ENCODE measurements at regions not wholly inside any gene's neighbourhood (a gene's known extent, or its start where the extent isn't known, plus 50 kb on each side); places are given as distances from the start of the nearest gene placed in this dataset.
A peak's percentile ranks its signal among the peaks of the same experiment; 100 is the strongest.

- DNase-seq (ENCODE audit: insufficient read length, low spot score): no peak
- FAIRE-seq: no peak
- TF ChIP-seq POLR2A (IDR thresholded peaks at IDR 0.05; ENCODE audit: low read depth, low read length) (no peak), POU2F2 (IDR thresholded peaks at IDR 0.05; ENCODE audit: low read depth, low read length) (no peak), TAF1 (IDR thresholded peaks at IDR 0.05; ENCODE audit: low read depth, low read length) (no peak), PAX5 (IDR thresholded peaks at IDR 0.05; ENCODE audit: insufficient read depth, low read length, severe bottlenecking) (no peak), SPI1 (IDR thresholded peaks at IDR 0.05; ENCODE audit: low read depth, low read length) (no peak), POLR2AphosphoS5 (IDR thresholded peaks at IDR 0.05; ENCODE audit: low read depth, low read length) (no peak)
Observed at GRCh38 chr2:234143896-234144295, 93.4 kb downstream of the SPP2 start.

DNA sequence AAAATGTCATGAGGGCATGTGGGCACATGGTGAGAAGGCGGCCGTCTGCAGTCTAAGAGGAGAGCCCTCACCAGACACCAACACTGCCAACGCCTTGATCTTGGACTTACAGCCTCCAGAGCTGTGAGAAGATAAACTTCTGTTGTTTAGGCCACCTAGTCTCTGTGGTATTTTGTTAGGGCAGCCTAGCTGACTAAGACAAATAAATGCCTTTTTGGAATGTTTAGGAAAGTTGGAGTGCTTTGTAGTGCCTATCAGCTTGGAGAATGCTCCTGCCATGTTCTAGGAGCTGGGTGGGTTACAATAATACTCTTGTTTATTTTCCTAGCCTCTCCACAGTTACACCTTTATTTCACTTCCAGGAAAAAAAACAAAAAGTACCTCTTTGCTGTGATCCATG is 92.0 kb downstream of the SPP2 start:
- FAIRE-seq: no peak

GRCh38 chr2:234139755-234140154 is 89.3 kb downstream of the SPP2 start:
- DNase-seq (ENCODE audit: insufficient read length, low spot score): no peak
- no peak for TF ChIP-seq POU2F2 (IDR thresholded peaks at IDR 0.05; ENCODE audit: low read depth, low read length)
- no peak for TF ChIP-seq POLR2AphosphoS5 (IDR thresholded peaks at IDR 0.05; ENCODE audit: low read depth, low read length)
- TF ChIP-seq POLR2A (IDR thresholded peaks at IDR 0.05; ENCODE audit: low read depth, low read length): no peak
- TF ChIP-seq TAF1 (IDR thresholded peaks at IDR 0.05; ENCODE audit: low read depth, low read length): no peak
- TF ChIP-seq PAX5 (IDR thresholded peaks at IDR 0.05; ENCODE audit: insufficient read depth, low read length, severe bottlenecking): no peak
- no peak for TF ChIP-seq SPI1 (IDR thresholded peaks at IDR 0.05; ENCODE audit: low read depth, low read length)

More for the DNA sequence above, 92.0 kb downstream of the SPP2 start:
- TF ChIP-seq POLR2AphosphoS5 (IDR thresholded peaks at IDR 0.05; ENCODE audit: low read depth, low read length): no peak
- no peak for TF ChIP-seq PAX5 (IDR thresholded peaks at IDR 0.05; ENCODE audit: insufficient read depth, low read length, severe bottlenecking)
- TF ChIP-seq POU2F2 (IDR thresholded peaks at IDR 0.05; ENCODE audit: low read depth, low read length): no peak
- TF ChIP-seq POLR2A (IDR thresholded peaks at IDR 0.05; ENCODE audit: low read depth, low read length): no peak
- TF ChIP-seq TAF1 (IDR thresholded peaks at IDR 0.05; ENCODE audit: low read depth, low read length): no peak
- TF ChIP-seq SPI1 (IDR thresholded peaks at IDR 0.05; ENCODE audit: low read depth, low read length): no peak
- no peak for DNase-seq (ENCODE audit: insufficient read length, low spot score)

GRCh38 chr2:234138836-234139235 is 88.3 kb downstream of the SPP2 start:
- FAIRE-seq: no peak

More at GRCh38 chr2:234139755-234140154, 89.3 kb downstream of the SPP2 start:
- FAIRE-seq: no peak

DNA sequence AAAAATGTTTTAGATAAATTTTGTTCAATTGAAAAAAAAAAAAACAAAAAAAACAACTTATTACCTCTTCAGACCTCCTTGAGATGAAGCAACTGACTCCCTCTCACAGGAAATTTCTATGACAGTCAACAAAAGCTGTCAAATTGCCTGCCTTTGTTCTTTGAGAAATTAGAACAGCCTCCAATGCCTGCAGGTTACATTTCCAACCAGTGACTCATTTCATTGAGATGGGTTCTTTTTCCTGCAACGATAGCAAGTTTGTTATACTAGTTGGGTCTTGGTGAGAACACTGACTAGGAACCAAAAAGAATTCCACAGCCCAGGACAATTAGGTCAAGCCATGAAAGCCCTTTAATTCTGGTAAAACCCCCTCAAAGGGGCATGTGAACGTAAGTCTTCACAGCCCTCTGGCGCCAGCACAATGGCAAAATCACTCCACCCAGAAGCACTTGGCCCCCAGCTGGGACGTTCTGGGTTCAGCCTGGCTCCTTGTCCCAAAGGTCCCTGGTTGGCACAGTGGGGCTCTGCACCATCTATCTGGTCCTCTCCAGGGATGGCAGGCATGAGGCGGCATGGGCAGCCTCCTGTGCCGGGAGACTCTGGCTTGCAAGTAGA is 87.0 kb downstream of the SPP2 start:
- TF ChIP-seq PAX5 (IDR thresholded peaks at IDR 0.05; ENCODE audit: insufficient read depth, low read length, severe bottlenecking) (no peak), POLR2A (IDR thresholded peaks at IDR 0.05; ENCODE audit: low read depth, low read length) (no peak), TAF1 (IDR thresholded peaks at IDR 0.05; ENCODE audit: low read depth, low read length) (no peak), SPI1 (IDR thresholded peaks at IDR 0.05; ENCODE audit: low read depth, low read length) (no peak), POLR2AphosphoS5 (IDR thresholded peaks at IDR 0.05; ENCODE audit: low read depth, low read length) (no peak), POU2F2 (IDR thresholded peaks at IDR 0.05; ENCODE audit: low read depth, low read length) (no peak)
- DNase-seq (ENCODE audit: insufficient read length, low spot score): no peak
- no peak for FAIRE-seq

More at GRCh38 chr2:234138836-234139235, 88.3 kb downstream of the SPP2 start:
- DNase-seq (ENCODE audit: insufficient read length, low spot score): no peak
- TF ChIP-seq PAX5 (IDR thresholded peaks at IDR 0.05; ENCODE audit: insufficient read depth, low read length, severe bottlenecking) (no peak), TAF1 (IDR thresholded peaks at IDR 0.05; ENCODE audit: low read depth, low read length) (no peak), POLR2A (IDR thresholded peaks at IDR 0.05; ENCODE audit: low read depth, low read length) (no peak), POLR2AphosphoS5 (IDR thresholded peaks at IDR 0.05; ENCODE audit: low read depth, low read length) (no peak), POU2F2 (IDR thresholded peaks at IDR 0.05; ENCODE audit: low read depth, low read length) (no peak), SPI1 (IDR thresholded peaks at IDR 0.05; ENCODE audit: low read depth, low read length) (no peak)

GRCh38 chr2:234136461-234136860 is 86.0 kb downstream of the SPP2 start:
- FAIRE-seq (no peak), DNase-seq (ENCODE audit: insufficient read length, low spot score) (no peak)
- TF ChIP-seq TAF1 (IDR thresholded peaks at IDR 0.05; ENCODE audit: low read depth, low read length) (no peak), SPI1 (IDR thresholded peaks at IDR 0.05; ENCODE audit: low read depth, low read length) (no peak), POLR2AphosphoS5 (IDR thresholded peaks at IDR 0.05; ENCODE audit: low read depth, low read length) (no peak), POU2F2 (IDR thresholded peaks at IDR 0.05; ENCODE audit: low read depth, low read length) (no peak), POLR2A (IDR thresholded peaks at IDR 0.05; ENCODE audit: low read depth, low read length) (no peak), PAX5 (IDR thresholded peaks at IDR 0.05; ENCODE audit: insufficient read depth, low read length, severe bottlenecking) (no peak)

GRCh38 chr2:234135750-234136221 is 85.3 kb downstream of the SPP2 start:
- TF ChIP-seq POLR2AphosphoS5 (IDR thresholded peaks at IDR 0.05; ENCODE audit: low read depth, low read length): no peak
- no peak; the same call in 1 of the 2 replicates for TF ChIP-seq POU2F2 (IDR thresholded peaks at IDR 0.05; ENCODE audit: low read depth, low read length)
- no peak for TF ChIP-seq POLR2A (IDR thresholded peaks at IDR 0.05; ENCODE audit: low read depth, low read length)
- TF ChIP-seq TAF1 (IDR thresholded peaks at IDR 0.05; ENCODE audit: low read depth, low read length): no peak
- TF ChIP-seq SPI1 (IDR thresholded peaks at IDR 0.05; ENCODE audit: low read depth, low read length): no peak
- no peak for TF ChIP-seq PAX5 (IDR thresholded peaks at IDR 0.05; ENCODE audit: insufficient read depth, low read length, severe bottlenecking)
- FAIRE-seq (peak; percentile 69), DNase-seq (ENCODE audit: insufficient read length, low spot score) (peak; percentile 30)

- no peak for TF ChIP-seq POU2F2 (IDR thresholded peaks at IDR 0.05; ENCODE audit: low read depth, low read length)
- no peak for TF ChIP-seq PAX5 (IDR thresholded peaks at IDR 0.05; ENCODE audit: insufficient read depth, low read length, severe bottlenecking)
- no peak for TF ChIP-seq TAF1 (IDR thresholded peaks at IDR 0.05; ENCODE audit: low read depth, low read length)
Observed at GRCh38 chr2:234134496-234134895, 84.0 kb downstream of the SPP2 start.

GRCh38 chr2:234133004-234133403 is 82.5 kb downstream of the SPP2 start:
- no peak for FAIRE-seq

More at GRCh38 chr2:234134496-234134895, 84.0 kb downstream of the SPP2 start:
- no peak for FAIRE-seq
- no peak for DNase-seq (ENCODE audit: insufficient read length, low spot score)

More at GRCh38 chr2:234133004-234133403, 82.5 kb downstream of the SPP2 start:
- DNase-seq (ENCODE audit: insufficient read length, low spot score): no peak
- TF ChIP-seq POLR2AphosphoS5 (IDR thresholded peaks at IDR 0.05; ENCODE audit: low read depth, low read length) (no peak), PAX5 (IDR thresholded peaks at IDR 0.05; ENCODE audit: insufficient read depth, low read length, severe bottlenecking) (no peak), SPI1 (IDR thresholded peaks at IDR 0.05; ENCODE audit: low read depth, low read length) (no peak), POLR2A (IDR thresholded peaks at IDR 0.05; ENCODE audit: low read depth, low read length) (no peak), TAF1 (IDR thresholded peaks at IDR 0.05; ENCODE audit: low read depth, low read length) (no peak), POU2F2 (IDR thresholded peaks at IDR 0.05; ENCODE audit: low read depth, low read length) (no peak)
